Activated T-cell treated with anti-CD3 and anti-CD28 coated beads, Interleukin-2, amount 50 U/mL, for 72 hours (primary cell): ENCODE measurements at regions not wholly inside any gene's neighbourhood (a gene's known extent, or its start where the extent isn't known, plus 50 kb on each side); places are given as distances from the start of the nearest gene placed in this dataset.

Experiments used
- ATAC-seq, 2 donors: fragments of 150-1000 bp; cut with Tn5 transposase; replicated peaks in 1 of 2; 2 replicates each; pipeline ENCODE4 v1.10.0; 2021; ENCODE audit warnings: moderate library complexity in 2 of 2, mild to moderate bottlenecking in 1 of 2
- DNase-seq, 2 donors: peaks; one replicate each; pipeline ENCODE4 v3.0.0; 2021 to 2022; ENCODE audit warnings: mixed read lengths in 1 of 2
- H3K27ac Mint-ChIP-seq: one replicate; pipeline ENCODE4 v1.8.0; 2022; ENCODE audit warnings: mild to moderate bottlenecking, moderate library complexity, mixed read lengths
- H3K27me3 Mint-ChIP-seq: one replicate; pipeline ENCODE4 v1.8.0; 2022; ENCODE audit warnings: low read depth, mixed read lengths
- H3K36me3 Mint-ChIP-seq, 2 donors: one replicate each; pipeline ENCODE4 v1.8.0; 2022; ENCODE audit warnings: mixed read lengths in 2 of 2, mild to moderate bottlenecking in 1 of 2; ENCODE audit not compliant: insufficient read depth in 2 of 2
- H3K4me1 Mint-ChIP-seq: one replicate; pipeline ENCODE4 v1.8.0; 2022; ENCODE audit warnings: low read depth, mixed read lengths
- H3K4me3 Mint-ChIP-seq, 2 donors: one replicate each; pipeline ENCODE4 v1.8.0; 2022; ENCODE audit warnings: mild to moderate bottlenecking in 2 of 2, mixed read lengths in 2 of 2, moderate library complexity in 2 of 2
- H3K9me3 Mint-ChIP-seq, 2 donors: one replicate each; pipeline ENCODE4 v1.8.0; 2022; ENCODE audit warnings: mixed read lengths in 2 of 2

DNA sequence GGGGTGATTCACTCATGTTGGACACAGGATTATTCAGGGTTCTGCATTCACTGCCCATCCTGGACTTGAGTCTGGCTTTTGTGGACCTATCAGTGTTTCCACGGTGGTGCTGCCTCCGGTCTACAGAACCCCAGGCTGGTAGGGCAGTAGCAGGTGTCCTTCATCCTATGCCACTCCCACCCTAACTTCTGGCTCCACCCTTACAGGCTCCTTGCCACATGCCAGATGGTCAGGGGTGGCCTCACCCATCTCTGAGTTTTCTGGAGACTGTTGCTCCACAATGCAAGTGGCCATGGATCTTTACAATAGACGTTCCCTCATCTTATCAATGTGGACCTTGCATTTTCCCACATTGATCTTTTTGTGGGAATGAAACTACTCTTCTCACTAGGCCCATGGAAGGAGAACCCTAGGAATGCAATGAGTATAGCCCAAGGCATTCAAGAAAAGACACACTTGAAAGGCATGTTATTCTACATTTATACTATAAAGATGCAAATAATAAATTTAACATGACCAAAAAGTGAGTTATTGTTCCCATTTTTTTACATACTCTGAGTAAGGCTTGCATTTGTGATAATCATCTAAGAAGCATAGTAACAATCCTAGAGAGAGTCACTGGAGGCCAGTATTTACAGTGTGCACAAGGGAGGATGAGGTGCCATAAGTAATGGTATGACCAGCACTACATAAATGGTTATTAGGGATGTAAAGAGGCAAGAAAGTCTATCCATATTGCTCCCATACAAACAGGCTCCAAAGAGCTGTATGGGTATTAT, 57.4 kb upstream of the ADO start:
- peaks cover 45% of the 10 kb centered on the region for H3K4me1 Mint-ChIP-seq
- ATAC-seq (no peak), DNase-seq (no peak)
- H3K27me3 Mint-ChIP-seq: no peaks in the 10 kb centered on the region
- H3K9me3 Mint-ChIP-seq: no peaks in the 10 kb centered on the region
- no peak overlapping the region for H3K27ac Mint-ChIP-seq
- H3K36me3 Mint-ChIP-seq: no peaks in the 10 kb centered on the region
- no peak overlapping the region for H3K4me3 Mint-ChIP-seq

DNA sequence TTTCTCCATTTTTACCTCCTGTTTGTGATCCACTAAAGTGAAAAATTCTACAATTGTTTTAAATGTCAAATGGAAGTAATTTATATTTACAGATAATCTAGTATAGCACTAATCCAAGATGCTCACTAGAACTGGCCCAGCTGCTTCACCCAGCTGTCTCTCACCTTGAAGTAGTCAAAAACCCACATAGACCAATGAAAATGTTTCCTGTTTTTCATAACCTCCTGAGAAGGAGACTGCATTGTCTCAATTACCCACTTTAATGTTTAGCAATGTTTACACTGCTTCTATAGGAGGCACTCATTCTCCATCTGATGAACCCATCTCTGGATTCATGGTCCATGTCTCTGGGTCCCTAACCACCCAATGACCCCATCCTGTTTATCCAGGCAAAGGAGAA, 56.1 kb upstream of the ADO start:
- ATAC-seq (peak; percentile 23 to 32), DNase-seq (no peak)
- no peaks in the 10 kb centered on the region for H3K27me3 Mint-ChIP-seq
- H3K9me3 Mint-ChIP-seq: no peaks in the 10 kb centered on the region
- peak overlapping the region; percentile 23 for H3K27ac Mint-ChIP-seq
- H3K36me3 Mint-ChIP-seq: no peaks in the 10 kb centered on the region
- peak overlapping the region in 1 of 2 donors; percentile 84 for H3K4me3 Mint-ChIP-seq
- H3K4me1 Mint-ChIP-seq: peaks cover 33% of the 10 kb centered on the region

- ATAC-seq (peak; percentile 79), DNase-seq (no peak)
- peak overlapping the region; percentile 39 to 84 for H3K4me3 Mint-ChIP-seq
These were observed 55.3 kb upstream of the ADO start for GRCh38 chr10:62749093-62749683.

More at GRCh38 chr10:62749093-62749683, 55.3 kb upstream of the ADO start:
- H3K27me3 Mint-ChIP-seq: no peaks in the 10 kb centered on the region
- H3K9me3 Mint-ChIP-seq: no peaks in the 10 kb centered on the region
- H3K4me1 Mint-ChIP-seq: peaks cover 29% of the 10 kb centered on the region
- H3K36me3 Mint-ChIP-seq: no peaks in the 10 kb centered on the region
- H3K27ac Mint-ChIP-seq: peak overlapping the region; percentile 81
